HG02678 (cell line): ENCODE measurements at regions not wholly inside any gene's neighbourhood (a gene's known extent, or its start where the extent isn't known, plus 50 kb on each side); places are given as distances from the start of the nearest gene placed in this dataset.

Experiments used
- ATAC-seq: cut with Tn5 transposase; IDR thresholded peaks from one replicate; pipeline ENCODE4 v1.9.1; 2021; ENCODE audit warnings: mild to moderate bottlenecking, moderate library complexity; ENCODE audit not compliant: unreplicated experiment

DNA sequence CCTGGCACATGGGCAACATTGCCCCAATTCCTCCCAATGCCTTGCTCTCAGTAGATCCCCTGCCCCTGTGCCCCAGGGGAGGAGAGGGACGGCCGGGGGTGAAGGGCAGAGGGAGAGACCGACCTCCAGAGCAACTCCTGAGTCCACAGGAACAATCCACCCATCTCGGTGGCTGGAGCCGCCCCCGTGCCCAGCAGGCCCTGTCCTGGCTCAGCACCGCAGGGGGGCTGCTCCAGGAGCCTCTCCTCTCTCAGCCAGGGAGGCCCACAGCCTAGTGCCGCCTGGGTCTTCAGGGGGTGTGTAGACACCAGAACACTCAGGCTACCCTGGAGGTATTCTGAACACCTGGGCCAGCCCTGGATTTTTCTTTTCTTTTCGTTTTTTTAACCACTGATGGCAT lies 233.7 kb upstream of the SDK2 start:
- no peak for ATAC-seq

GRCh38 chr17:73878923-73879322 lies 234.7 kb upstream of the SDK2 start:
- ATAC-seq, result no peak

DNA sequence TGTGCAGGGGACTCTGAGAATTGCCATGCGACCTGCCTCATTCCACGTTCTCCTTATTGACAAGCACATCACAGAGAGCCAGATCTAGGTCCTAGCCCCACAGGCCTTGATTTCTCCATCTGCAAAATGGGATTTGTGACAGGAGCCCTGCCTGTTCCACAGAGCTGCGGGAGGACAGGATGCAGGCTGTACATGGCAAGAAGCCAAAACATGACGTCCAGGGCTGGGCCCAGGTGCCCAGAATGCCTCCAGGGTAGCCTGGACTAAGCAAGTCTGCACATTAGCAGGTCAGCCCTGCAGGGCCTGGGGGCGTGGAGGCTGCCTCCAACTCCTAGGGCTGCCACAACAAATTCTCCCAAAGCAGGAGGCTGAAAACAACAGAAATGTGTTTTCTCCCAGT lies 235.7 kb upstream of the SDK2 start:
- no peak for ATAC-seq

- ATAC-seq, result no peak
Measured at GRCh38 chr17:73882590-73882989, 238.3 kb upstream of the SDK2 start.

DNA sequence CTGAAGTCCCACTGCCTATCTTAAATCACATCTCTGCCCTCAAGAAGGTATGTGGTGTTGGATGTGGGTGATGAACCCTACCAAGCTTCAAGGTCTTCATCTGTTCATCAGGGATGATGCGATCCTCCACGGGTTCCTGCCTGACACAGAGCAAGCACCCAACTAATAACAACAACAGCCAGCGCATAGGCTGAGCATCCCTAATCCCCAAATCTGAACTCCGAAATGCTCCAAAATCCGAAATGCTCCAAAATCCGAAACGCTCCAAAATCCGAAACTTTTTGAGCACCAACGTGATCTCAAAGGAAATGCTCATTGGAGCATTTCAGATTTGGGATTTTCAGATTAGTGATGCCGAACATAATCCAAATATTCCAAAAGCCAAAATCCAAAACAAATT lies 238.9 kb upstream of the SDK2 start:
- no peak for ATAC-seq

DNA sequence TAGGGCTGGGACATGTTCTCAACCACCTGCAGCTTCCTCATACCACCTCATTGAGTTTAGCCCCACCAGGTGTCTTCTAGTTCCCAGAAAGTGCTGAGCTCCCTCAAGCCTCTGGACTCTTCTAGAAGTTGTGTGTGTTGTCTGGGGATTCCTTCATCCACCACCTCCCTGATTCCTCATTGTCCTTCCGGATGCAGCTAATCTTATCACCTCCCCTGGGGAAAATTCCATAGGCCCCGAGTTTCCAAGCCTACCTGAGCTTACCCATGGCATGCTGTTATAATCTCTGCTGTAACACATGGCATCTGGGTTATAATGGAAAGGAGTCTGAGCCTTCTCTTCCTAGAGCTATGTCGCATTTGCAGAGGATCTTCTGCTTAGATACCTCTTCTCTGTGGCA lies 243.5 kb upstream of the SDK2 start:
- no peak for ATAC-seq

- no peak for ATAC-seq
Measured at GRCh38 chr17:73888862-73889261, 244.6 kb upstream of the SDK2 start.

DNA sequence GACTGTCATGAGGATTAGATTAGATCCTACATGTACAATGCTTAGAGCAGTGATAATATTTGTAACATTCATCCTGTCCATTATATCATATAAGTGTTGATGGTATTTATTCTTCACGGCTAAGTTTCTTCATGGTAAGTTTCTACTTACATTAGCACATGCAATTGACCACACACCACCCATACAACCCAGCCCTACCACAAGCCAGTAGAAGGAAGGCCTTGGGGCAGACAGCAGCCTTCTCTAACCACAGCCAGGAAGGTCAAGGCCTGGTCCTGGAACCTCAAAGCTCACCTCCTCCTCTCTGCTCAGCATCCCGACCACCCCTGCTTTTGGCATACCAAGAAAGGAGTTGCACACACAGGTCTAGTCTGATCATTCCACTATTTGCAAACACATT lies 245.2 kb upstream of the SDK2 start:
- no peak for ATAC-seq

- ATAC-seq, result no peak
Measured at GRCh38 chr17:73890831-73891405, 246.7 kb upstream of the SDK2 start.

DNA sequence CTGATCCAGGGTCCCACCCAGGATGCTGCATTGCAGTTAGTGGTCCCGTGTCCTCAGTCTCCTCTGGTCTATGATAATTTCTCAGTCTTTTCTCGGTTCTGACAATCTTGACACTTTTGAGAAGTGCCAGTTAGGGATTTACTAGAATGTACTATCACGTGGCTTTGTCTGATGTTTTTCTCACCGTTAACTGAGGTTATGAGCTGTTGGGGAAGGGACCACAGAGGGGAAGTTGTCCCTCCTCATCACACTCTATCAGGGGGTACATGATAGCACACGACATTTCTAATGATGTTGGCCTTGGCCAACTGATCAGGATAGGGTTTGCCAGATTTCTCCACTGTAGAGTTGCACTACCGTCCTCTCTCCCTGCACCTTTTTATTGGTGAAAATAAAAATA lies 250.9 kb upstream of the SDK2 start:
- no peak for ATAC-seq

- ATAC-seq, result no peak
Measured at GRCh38 chr17:73896966-73897365, 252.7 kb upstream of the SDK2 start.

- ATAC-seq, result no peak
Measured at GRCh38 chr17:73899839-73900238, 255.6 kb upstream of the SDK2 start.

- ATAC-seq, result no peak
Measured at GRCh38 chr17:73900516-73900915, 256.3 kb upstream of the SDK2 start.

DNA sequence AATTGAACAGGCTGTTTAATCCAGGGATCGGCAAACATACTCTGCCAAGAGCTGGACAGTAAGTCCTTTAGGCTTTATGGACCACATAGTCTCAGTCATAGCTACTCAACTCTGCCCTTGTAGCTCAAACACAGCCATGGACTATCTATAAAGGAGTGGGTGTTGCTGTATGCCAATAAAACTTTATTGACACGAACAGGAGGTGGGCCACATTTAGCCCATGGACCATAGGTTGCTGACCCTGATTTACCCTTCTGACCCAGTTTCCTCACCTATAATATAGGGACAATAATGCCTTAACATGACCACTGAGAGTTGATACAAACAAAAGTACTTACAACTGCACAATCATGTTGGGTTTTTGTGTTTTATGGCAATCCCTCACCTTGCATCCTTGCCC lies 257.0 kb upstream of the SDK2 start:
- ATAC-seq, result no peak

DNA sequence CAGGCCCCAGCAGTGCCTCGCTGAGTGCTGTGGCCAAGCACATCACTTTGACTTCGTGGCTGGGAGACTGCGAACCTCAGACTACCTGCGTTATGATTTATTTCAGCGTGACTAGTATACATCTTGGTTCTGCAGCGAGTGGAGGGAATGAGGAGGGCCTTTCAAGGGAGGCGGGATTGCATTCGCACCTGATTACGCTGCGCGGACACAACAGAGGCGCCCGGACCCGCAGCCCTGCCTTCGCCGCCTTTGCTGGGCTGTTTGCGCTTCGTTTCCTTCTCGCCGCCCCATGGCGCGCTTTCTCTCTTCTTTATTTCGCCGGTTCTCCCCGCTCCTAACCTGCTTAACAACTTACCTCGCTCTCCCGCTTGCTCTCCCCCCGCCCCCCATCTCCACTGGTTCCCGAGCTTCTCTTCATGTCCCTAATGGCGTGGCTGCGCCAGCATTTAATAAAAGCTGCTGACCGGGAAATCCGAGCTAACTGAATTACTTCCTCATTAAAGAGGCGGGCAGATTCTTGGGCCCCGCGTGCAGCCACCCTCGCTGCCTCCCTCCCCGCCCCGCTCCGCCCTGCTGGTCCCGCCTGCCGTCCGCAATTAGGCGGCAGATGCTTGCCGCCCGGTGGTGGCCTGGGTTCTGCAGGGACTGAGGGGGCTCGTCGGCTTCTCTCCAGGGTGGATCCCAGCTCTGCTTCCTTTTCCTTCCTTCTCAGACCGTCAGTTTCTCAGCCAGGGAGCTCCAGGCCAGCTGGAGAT lies 257.6 kb upstream of the SDK2 start:
- ATAC-seq, result no peak

DNA sequence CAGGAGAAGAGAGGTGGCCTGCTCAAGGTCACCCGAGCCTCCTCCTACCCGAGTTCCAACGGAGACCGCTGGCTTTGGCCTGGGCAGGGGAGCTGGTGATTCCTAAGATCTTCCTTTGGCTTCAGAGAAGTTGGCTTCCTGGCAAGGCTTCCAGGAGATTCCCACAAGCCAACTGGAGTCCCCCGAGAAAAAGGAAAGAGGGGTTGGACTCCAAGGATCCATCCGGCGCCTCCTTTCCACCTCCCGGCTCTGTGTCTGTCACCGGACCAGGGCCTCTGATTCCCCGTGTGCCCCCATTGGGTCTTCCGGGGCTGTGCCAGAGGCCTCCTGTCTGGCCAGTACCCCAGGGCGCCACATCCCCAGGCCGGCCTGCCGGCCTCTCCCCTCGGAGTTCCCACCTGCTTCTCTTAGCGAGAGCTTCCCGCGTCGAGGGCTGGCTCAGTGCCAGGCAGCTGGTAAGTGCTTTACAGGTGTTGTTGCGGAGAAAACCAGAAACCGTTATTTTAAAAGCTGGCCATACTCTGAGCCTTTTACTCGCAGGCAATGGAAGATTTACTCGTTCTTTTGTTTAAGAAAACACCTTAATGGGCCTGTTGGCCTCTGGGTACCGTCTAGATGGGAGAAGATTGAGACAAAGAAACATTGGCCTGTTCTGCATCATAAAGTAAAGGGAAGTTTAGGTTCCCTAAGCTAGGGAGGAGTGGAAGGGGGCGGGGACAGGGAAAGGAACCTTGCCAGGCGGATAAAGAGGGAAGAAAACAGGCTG lies 258.4 kb upstream of the SDK2 start:
- ATAC-seq, result no peak

GRCh38 chr17:73906896-73907870 lies 262.9 kb upstream of the SDK2 start:
- ATAC-seq, result no peak

DNA sequence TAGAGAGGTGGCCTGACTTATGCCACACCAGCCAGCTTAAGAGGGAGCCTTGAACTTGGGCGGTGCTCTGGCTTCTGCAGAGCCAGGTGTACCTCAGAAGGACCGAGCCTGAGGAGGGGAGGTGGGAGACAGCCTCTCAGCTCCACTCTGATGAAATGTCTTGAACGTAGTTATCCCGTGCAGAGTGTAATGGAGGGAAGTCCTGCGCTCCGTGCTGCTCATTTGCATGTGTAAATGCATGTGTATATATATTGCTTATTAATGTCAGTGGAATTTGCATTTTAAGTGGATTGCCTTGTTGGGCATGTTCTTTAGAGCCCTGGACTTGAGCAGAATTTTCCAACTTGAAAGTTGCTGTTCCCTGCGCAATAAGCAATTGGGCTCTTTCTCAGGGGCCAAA lies 264.9 kb upstream of the SDK2 start:
- ATAC-seq, result no peak

GRCh38 chr17:73910206-73910605 lies 266.0 kb upstream of the SDK2 start:
- ATAC-seq, result no peak

DNA sequence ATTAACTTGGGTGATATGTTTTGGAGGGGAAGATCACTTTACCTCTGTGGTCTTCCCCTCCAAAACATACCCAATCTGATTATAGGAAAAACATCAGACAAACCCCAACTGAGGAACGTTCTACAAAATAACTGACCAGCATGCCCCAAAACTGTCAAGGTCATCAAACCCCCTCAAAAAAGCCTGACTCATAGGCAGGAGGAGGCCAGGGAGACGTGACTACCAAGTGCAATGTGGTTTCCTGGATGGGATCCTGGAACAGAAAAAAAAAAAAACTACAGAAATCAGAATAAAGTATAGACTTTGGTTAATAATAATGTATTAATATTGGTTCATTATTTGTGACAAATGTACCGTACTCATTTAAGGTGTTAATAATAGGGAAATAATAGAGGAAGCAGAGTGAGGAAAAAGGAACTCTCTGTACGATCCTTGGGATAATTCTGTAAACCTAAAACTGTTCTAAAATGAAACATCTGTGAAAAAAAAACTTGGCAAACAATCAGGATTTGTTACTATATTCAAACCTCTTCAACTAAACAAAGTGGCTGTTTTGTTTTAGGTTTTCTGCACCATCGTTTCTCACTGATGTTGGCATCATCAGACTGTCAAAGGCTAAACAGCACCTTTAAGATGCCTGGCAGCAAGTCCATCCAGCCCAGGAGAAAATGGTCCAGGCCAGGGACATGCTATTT lies 266.7 kb upstream of the SDK2 start:
- no peak for ATAC-seq
